ENCODE measurements at regions not wholly inside any gene's neighbourhood (a gene's known extent, or its start where the extent isn't known, plus 50 kb on each side); places are given as distances from the start of the nearest gene placed in this dataset.

DNA sequence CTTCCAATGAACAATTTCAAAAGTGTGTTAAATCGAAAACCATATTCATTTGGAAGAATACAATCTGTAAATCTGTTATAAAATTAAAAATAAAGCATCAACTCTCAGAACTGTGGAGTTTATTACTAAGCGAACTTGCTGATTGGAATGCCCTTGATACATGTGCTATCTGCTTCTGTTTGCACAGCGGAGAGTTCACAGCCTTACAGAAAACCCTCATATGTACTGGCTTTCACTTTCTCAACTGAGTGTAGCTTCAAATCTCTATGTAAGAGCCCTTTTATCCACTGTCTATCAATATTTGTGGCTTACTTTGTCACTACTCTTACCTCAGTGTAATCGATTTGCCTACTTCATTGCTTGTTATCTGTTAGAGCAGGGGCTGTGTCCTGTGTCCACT lies 447.4 kb downstream of the C6orf118 start:
- TF ChIP-seq, protein P1, sequence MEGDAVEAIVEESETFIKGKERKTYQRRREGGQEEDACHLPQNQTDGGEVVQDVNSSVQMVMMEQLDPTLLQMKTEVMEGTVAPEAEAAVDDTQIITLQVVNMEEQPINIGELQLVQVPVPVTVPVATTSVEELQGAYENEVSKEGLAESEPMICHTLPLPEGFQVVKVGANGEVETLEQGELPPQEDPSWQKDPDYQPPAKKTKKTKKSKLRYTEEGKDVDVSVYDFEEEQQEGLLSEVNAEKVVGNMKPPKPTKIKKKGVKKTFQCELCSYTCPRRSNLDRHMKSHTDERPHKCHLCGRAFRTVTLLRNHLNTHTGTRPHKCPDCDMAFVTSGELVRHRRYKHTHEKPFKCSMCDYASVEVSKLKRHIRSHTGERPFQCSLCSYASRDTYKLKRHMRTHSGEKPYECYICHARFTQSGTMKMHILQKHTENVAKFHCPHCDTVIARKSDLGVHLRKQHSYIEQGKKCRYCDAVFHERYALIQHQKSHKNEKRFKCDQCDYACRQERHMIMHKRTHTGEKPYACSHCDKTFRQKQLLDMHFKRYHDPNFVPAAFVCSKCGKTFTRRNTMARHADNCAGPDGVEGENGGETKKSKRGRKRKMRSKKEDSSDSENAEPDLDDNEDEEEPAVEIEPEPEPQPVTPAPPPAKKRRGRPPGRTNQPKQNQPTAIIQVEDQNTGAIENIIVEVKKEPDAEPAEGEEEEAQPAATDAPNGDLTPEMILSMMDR (IDR thresholded peaks at IDR 0.05; ENCODE audit: insufficient read depth, low read depth, low read length), result no peak
- no peak for TF ChIP-seq EZH2 (IDR thresholded peaks at IDR 0.05; ENCODE audit: insufficient read depth, low read length)
